DOHH2 (cell line): ENCODE measurements at regions not wholly inside any gene's neighbourhood (a gene's known extent, or its start where the extent isn't known, plus 50 kb on each side); places are given as distances from the start of the nearest gene placed in this dataset.

Source experiments
- H3F3A ChIP-seq: fragments of 200-600 bp; sonication (generic), shearing (Covaris generic); 2 replicates; pipeline ENCODE4 v1.6.0; 2016; ENCODE audit warnings: antibody characterized with exemption, mild to moderate bottlenecking; ENCODE audit not compliant: control insufficient read depth, insufficient read depth
- H3K27ac ChIP-seq: fragments of 200-600 bp; sonication (generic); 2 replicates; pipeline ENCODE4 v1.5.1; 2014; ENCODE audit warnings: low read depth, mild to moderate bottlenecking, low read length, moderate library complexity
- H3K27me3 ChIP-seq: fragments of 200-600 bp; sonication (generic); 2 replicates; pipeline ENCODE4 v1.6.1; 2014; ENCODE audit warnings: mild to moderate bottlenecking, low read length, mixed read lengths; ENCODE audit not compliant: control insufficient read depth
- H3K36me3 ChIP-seq: fragments of 200-600 bp; sonication (generic); 2 replicates; pipeline ENCODE4 v1.6.1; 2014; ENCODE audit warnings: mild to moderate bottlenecking, low read length, moderate library complexity, mixed read lengths; ENCODE audit not compliant: control insufficient read depth
- H3K4me1 ChIP-seq: fragments of 200-600 bp; sonication (generic); 2 replicates; pipeline ENCODE4 v1.6.1; 2014; ENCODE audit warnings: mild to moderate bottlenecking, low read length, mixed read lengths; ENCODE audit not compliant: control insufficient read depth
- H3K4me2 ChIP-seq: fragments of 200-600 bp; sonication (generic); 2 replicates; pipeline ENCODE4 v1.6.0; 2014; ENCODE audit warnings: mild to moderate bottlenecking, low read length, moderate library complexity
- H3K4me3 ChIP-seq: fragments of 200-600 bp; sonication (generic); 2 replicates; pipeline ENCODE4 v1.5.1; 2014; ENCODE audit warnings: mild to moderate bottlenecking, low read length, mixed read lengths
- H3K79me2 ChIP-seq: fragments of 200-600 bp; sonication (generic); 2 replicates; pipeline ENCODE4 v1.6.1; 2014; ENCODE audit warnings: mild to moderate bottlenecking, low read length, mixed read lengths; ENCODE audit not compliant: control insufficient read depth
- H3K9me2 ChIP-seq: fragments of 200-600 bp; sonication (generic); replicated peaks from 2 replicates; pipeline ENCODE4 v1.6.1; 2014; ENCODE audit warnings: mild to moderate bottlenecking, low read length, mixed read lengths; ENCODE audit not compliant: control insufficient read depth
- H3K9me3 ChIP-seq: fragments of 200-600 bp; sonication (generic); 2 replicates; pipeline ENCODE4 v1.6.1; 2014; ENCODE audit warnings: antibody characterized with exemption, low read length, mixed read lengths; ENCODE audit not compliant: control insufficient read depth, insufficient read depth
- H4K20me1 ChIP-seq: fragments of 200-600 bp; sonication (generic); 2 replicates; pipeline ENCODE4 v1.6.0; 2014; ENCODE audit warnings: low read depth, mild to moderate bottlenecking, antibody characterized with exemption, low read length, moderate library complexity; ENCODE audit not compliant: control insufficient read depth, insufficient read depth
- CTCF ChIP-seq: fragments of 200-600 bp; sonication (generic); IDR thresholded peaks from one replicate; pipeline ENCODE4 v1.5.1; 2014; ENCODE audit warnings: antibody characterized with exemption, mild to moderate bottlenecking, low read depth, low read length; ENCODE audit not compliant: poor library complexity, severe bottlenecking
- EZH2phosphoT487 ChIP-seq: fragments of 200-600 bp; sonication (generic); IDR thresholded peaks from 2 replicates; pipeline ENCODE4 v1.6.1; 2017; ENCODE audit warnings: borderline replicate concordance, mild to moderate bottlenecking, antibody characterized with exemption, low read length, moderate library complexity, mixed read lengths

GRCh38 chr2:61677942-61678341 lies 139.8 kb upstream of the XPO1 start:
- H3K36me3 ChIP-seq = no peaks in the 10 kb centered on the region
- TF ChIP-seq CTCF (no peak), EZH2phosphoT487 (no peak)
- no peak overlapping the region for H3K4me3 ChIP-seq

GRCh38 chr2:61677306-61677705 lies 139.2 kb upstream of the XPO1 start:
- H3K9me2 ChIP-seq = no peaks in the 10 kb centered on the region
- no peak for TF ChIP-seq EZH2phosphoT487
- TF ChIP-seq CTCF = no peak
- 0 out of 2 replicates have a peak, but pooled peaks cover 3% of the 10 kb centered on the region for H3K27me3 ChIP-seq
- no peaks in the 10 kb centered on the region for H3K36me3 ChIP-seq
- no peaks in the 10 kb centered on the region for H3K79me2 ChIP-seq
- no peaks in the 10 kb centered on the region for H4K20me1 ChIP-seq
- peaks cover 25% of the 10 kb centered on the region; the same call in 1 of the 2 replicates for H3K9me3 ChIP-seq
- H3K4me3 ChIP-seq = no peak overlapping the region
- H3K27ac ChIP-seq = no peak overlapping the region
- H3F3A ChIP-seq = no peaks in the 10 kb centered on the region
- H3K4me2 ChIP-seq = no peak overlapping the region
- no peaks in the 10 kb centered on the region for H3K4me1 ChIP-seq

More at GRCh38 chr2:61677942-61678341, 139.8 kb upstream of the XPO1 start:
- H3K79me2 ChIP-seq = no peaks in the 10 kb centered on the region
- no peaks in the 10 kb centered on the region for H3K9me2 ChIP-seq
- no peaks in the 10 kb centered on the region for H3F3A ChIP-seq
- H3K27me3 ChIP-seq = 0 out of 2 replicates have a peak, but pooled peaks cover 3% of the 10 kb centered on the region
- H3K9me3 ChIP-seq = peaks cover 25% of the 10 kb centered on the region; the same call in 1 of the 2 replicates
- H3K27ac ChIP-seq = no peak overlapping the region
- H4K20me1 ChIP-seq = no peaks in the 10 kb centered on the region
- H3K4me1 ChIP-seq = no peaks in the 10 kb centered on the region
- H3K4me2 ChIP-seq = no peak overlapping the region

GRCh38 chr2:61675204-61675603 lies 137.0 kb upstream of the XPO1 start:
- H3K36me3 ChIP-seq = no peaks in the 10 kb centered on the region
- H3F3A ChIP-seq = no peaks in the 10 kb centered on the region
- no peak for TF ChIP-seq EZH2phosphoT487
- TF ChIP-seq CTCF = no peak
- no peaks in the 10 kb centered on the region for H3K9me2 ChIP-seq
- 0 out of 2 replicates have a peak, but pooled peaks cover 7% of the 10 kb centered on the region for H3K27me3 ChIP-seq
- H3K9me3 ChIP-seq = peaks cover 25% of the 10 kb centered on the region; the same call in 1 of the 2 replicates
- no peak overlapping the region for H3K4me3 ChIP-seq
- no peak overlapping the region for H3K27ac ChIP-seq
- H3K79me2 ChIP-seq = no peaks in the 10 kb centered on the region
- no peaks in the 10 kb centered on the region for H3K4me1 ChIP-seq
- H3K4me2 ChIP-seq = no peak overlapping the region
- H4K20me1 ChIP-seq = no peaks in the 10 kb centered on the region
